ENCODE measurements at regions not wholly inside any gene's neighbourhood (a gene's known extent, or its start where the extent isn't known, plus 50 kb on each side); places are given as distances from the start of the nearest gene placed in this dataset.

DNA sequence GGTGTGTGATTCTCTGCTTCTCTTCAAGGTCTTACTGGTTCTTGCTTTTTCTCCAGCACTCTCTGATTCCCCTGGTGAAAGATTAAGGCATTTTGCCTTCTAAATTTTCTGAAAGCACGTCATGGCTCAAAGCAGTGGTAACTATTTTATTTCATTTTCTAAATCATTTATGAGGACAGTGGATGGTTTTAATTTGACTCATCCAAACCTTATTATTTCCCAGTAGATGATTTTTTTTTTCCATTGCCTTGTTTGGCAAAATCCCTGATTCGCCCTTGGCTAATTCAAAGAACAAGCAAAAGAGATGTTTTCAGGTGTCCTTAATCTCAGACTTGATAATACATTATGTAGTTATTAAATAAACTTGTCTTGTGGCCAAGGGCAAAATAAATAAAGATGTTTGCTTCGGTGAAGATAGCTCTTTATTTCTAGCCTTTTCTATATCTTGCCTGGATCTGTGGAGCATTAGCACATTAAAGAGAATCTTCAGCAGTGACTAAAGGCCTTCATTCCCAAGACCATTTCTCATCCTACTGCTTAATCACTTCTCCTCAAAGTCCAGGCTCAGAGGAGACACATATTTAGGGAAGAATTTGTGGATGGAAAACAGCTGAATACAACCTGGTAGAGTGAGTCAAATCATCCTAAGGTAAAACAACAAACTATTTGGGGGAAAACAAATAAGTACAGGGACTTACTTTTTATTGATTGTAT lies 359.8 kb downstream of the DUSP10 start:
- no peak for DNase-seq

DNA sequence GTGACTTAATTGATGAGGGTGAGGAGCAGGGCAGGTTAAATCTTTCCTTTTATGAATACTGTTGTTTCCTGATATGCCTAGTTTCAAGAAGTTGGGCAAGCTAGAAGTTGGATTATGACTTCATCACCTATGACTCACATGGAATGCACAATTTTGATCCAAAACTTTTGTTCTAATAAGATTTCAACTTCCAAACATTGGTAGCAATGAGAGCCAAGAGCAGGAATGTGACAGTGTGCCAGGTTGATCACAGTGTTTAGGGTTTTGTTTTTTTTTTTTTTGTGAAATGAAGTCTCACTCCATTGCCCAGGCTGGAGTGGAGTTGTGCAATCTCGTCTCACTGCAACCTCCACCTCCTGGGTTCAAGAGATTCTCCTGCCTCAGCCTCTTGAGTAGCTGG lies 349.4 kb downstream of the DUSP10 start:
- DNase-seq, result no peak

- no peak for DNase-seq
Observed at GRCh38 chr1:221394011-221394544, 347.8 kb downstream of the DUSP10 start.

GRCh38 chr1:221396526-221396925 lies 345.4 kb downstream of the DUSP10 start:
- DNase-seq, result no peak

- no peak for DNase-seq
Observed at GRCh38 chr1:221397141-221397540, 344.7 kb downstream of the DUSP10 start.

GRCh38 chr1:221397606-221398005 lies 344.3 kb downstream of the DUSP10 start:
- no peak for DNase-seq

GRCh38 chr1:221405146-221405545 lies 336.7 kb downstream of the DUSP10 start:
- DNase-seq, result no peak

DNA sequence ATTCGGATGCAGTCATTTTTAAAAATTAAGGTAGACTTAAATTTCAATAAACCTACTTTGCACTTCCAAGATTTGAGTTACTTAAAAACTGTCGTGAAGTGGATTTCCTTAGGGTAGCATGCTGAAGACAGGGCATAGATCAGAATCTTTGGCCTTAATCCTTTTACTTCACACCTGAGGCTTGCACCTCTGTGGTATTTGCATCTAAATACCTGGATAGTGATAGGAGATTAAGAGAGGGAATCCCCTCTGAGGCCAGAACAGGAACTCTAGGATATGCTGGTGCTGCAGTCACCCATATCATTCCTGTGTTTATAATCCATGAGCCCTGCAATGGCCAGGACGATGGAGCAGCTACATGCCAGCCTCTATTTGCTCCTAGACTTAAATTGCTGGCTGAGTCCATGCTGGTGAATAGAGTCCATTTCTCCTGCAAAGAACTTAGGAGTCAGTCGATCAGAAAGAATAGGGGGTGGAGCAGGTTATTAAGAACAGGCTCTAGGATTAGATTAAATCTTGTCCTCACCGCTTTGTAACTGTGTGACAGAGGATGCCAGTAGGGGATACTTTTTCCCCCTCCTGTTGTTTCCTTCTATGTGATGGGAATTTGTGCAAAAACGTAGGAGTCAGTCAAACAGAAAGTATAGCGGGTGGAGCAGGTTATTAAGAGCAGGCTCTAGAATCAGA lies 333.6 kb downstream of the DUSP10 start:
- no peak for DNase-seq

DNA sequence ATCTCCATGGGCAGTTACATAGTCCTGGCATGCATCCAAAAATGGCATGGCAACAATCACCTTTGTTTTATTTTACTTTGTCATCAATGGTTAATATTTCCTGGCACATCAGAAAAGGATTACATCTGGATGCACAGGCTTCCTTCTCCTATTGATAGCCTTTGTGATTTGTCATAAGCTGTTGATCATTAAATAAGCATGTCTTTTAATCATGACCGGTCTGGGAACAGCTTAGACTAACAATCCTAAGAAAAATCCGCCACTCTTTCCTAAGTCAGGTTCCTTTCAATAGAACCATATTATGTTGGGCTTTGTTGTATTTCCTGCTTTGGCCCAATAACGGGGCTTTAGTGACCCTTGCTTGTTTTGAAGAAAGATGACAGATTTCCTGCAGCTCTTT lies 330.6 kb downstream of the DUSP10 start:
- no peak for DNase-seq

- no peak for DNase-seq
Observed at GRCh38 chr1:221414772-221415539, 326.9 kb downstream of the DUSP10 start.

DNA sequence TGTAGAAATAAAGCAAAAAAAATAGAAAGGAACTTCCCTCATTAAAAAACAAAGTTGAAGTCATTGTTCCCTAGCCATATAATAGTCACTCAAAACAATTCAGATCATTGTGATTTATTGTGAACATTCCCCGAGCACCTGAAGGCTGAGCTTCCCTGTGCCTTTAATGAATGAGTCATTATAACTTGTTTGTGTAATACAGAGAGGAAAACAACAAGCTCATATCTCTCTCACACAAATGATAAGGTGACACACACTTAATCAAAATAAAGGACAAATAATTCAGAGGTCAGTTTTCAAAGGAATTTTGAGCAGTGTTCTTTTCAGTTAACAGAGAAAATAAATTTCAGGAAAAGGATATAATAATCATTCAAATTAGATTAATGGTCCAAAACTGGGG lies 326.2 kb downstream of the DUSP10 start:
- DNase-seq, result no peak

DNA sequence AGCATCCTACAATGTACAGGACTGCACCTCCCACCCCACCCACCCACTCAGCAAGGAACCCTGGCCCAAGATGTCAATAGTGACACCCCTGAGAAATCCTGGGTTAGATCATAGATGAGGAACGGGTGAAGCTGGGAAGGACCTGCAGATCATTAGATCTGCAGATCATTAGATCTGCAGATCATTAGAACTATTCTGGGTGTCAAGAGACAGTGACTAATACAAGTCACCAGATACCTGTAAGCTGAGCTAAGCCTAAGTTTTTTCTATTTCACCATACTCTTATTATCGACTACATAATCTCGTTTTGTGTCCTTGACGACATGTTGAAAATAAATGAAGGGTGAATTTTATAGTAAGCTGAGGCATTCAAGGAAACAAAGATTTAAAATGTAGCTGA lies 325.7 kb downstream of the DUSP10 start:
- no peak for DNase-seq

DNA sequence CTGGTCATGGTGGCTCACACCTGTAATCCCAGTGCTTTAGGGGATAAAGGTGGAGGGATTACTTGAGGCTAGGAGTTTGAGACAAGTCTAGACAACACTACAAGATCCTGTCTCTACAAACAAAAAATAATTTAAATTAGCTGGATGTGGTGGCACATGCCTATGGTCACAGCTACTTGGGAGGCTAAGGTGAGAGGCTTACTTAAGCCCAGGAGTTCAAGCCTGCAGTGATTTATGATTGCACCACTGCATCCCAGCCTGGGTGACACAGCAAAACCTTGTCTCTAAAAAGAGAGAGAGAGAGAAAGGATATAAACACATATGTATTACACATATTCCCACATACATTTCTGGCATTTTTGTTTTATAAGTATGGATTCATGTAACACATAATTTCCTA lies 325.2 kb downstream of the DUSP10 start:
- DNase-seq, result no peak

- no peak for DNase-seq
Observed at GRCh38 chr1:221418346-221418745, 323.5 kb downstream of the DUSP10 start.

- DNase-seq, result no peak
Observed at GRCh38 chr1:221419513-221420095, 322.3 kb downstream of the DUSP10 start.

DNA sequence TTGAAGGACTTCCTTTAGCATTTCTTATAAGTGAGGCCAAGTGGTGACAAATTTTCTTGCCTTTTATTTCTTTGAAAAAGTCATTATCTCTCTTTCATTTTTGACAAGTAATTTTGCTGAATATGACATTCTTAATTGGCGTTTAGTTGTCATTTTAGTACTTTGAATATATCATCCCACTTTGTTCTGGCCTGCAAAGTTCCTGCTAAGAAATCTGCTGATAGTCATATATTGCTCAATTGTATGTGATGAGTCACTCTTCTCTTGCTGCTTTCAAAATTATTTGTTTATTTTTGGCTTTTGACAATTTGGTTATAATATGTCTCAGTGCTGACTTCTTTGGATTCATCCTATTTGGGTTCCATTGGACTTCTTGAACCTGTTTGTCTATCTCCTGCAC lies 312.6 kb downstream of the DUSP10 start:
- no peak for DNase-seq

- no peak for DNase-seq
Observed at GRCh38 chr1:221430152-221430960, 311.5 kb downstream of the DUSP10 start.

DNA sequence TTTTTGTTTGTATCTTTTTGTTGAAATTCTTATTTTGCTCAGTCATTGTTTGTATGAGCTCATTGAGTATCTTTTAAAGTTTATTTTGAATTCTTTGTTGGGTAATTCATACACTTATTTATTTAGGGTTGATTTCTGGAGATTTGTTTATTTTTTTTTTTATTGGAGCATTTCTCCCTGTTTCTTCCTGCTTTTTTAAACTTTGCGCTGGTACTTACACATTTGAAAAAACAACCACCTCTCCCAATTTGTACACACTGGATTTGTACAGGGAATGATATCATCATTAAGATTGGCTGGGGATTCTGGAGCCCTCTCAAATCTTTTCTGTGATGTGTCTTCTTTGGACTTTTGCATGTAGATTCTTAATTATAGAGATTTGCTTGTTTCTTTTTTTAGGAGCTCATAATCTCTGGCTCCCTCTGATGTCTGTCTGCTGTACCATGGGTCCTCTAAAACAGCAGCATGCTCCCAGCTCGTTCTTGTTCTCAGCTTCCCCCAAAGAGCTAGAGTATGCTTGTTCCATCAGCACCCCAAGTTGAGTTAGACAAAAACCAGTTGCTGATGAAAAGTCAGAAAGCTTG lies 310.7 kb downstream of the DUSP10 start:
- DNase-seq, result no peak

DNA sequence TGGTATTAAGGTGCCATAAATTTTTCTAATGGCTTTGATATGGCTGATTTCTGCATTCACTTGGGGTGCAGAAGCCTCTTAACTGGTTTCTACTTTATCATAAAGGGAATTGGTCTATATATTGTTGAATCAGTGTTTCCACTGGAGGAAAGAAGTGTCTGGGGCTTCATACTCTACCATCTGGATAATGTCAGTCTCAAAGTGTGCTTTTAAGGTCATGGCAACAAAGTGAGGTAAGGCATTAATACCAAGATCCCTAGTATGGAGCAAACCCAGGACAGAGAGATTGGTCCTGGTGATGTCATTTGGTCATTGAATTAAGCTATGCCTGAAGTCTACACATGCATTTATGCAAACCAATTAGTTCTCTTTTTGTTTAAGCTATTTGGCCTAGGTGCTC lies 309.9 kb downstream of the DUSP10 start:
- no peak for DNase-seq

GRCh38 chr1:221435504-221435904 lies 306.4 kb downstream of the DUSP10 start:
- no peak for DNase-seq

GRCh38 chr1:221437171-221437570 lies 304.7 kb downstream of the DUSP10 start:
- DNase-seq, result no peak

DNA sequence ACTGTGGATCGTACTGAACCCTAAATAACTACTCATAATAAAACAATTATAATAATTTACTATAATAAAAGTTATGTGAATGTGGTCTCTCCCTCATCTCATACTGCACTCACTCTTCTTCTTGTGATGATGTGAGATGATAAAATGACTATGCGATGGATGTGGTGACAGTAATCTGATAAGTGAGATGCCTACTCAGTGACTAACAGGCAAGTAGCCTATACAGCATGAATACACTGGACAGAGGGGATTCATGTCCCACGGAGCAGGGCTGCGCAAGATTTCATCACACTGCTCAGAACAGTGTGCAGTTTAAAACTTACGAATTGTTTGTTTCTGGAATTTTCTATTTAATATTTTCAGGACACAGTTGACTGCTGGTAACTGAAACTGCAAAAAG lies 304.0 kb downstream of the DUSP10 start:
- no peak for DNase-seq

Data from stimulated activated CD4-positive, alpha-beta T cell treated with anti-CD3 and anti-CD28 coated beads, Interleukin-4, amount 100 ng/mL, for 24 hours (primary cell).